OCI-LY1 (cell line): ENCODE measurements at regions not wholly inside any gene's neighbourhood (a gene's known extent, or its start where the extent isn't known, plus 50 kb on each side); places are given as distances from the start of the nearest gene placed in this dataset.

Source experiments
- H2AFZ ChIP-seq: fragments of 200-600 bp; sonication (generic), shearing (Covaris generic); 2 replicates; pipeline ENCODE4 v1.6.0; 2014; ENCODE audit warnings: antibody characterized with exemption, mild to moderate bottlenecking, low read length
- H3F3A ChIP-seq: fragments of 200-600 bp; sonication (generic), shearing (Covaris generic); 2 replicates; pipeline ENCODE4 v1.6.0; 2014; ENCODE audit warnings: mild to moderate bottlenecking, antibody characterized with exemption, low read length, moderate library complexity; ENCODE audit not compliant: insufficient read depth
- H3K27ac ChIP-seq: fragments of 200-600 bp; sonication (generic); 2 replicates; pipeline ENCODE4 v1.5.1; 2014; ENCODE audit warnings: low read length, mixed run types, mild to moderate bottlenecking, low read depth; ENCODE audit not compliant: poor library complexity, severe bottlenecking
- H3K27me3 ChIP-seq: fragments of 200-600 bp; sonication (generic); 2 replicates; pipeline ENCODE4 v1.6.0; 2014; ENCODE audit warnings: antibody characterized with exemption, mild to moderate bottlenecking, low read length, moderate library complexity; ENCODE audit not compliant: insufficient read depth
- H3K36me3 ChIP-seq: fragments of 200-600 bp; sonication (generic); 2 replicates; pipeline ENCODE4 v1.6.1; 2014; ENCODE audit warnings: mild to moderate bottlenecking, antibody characterized with exemption, low read length, moderate library complexity, mixed read lengths; ENCODE audit not compliant: insufficient read depth
- H3K4me1 ChIP-seq: fragments of 200-600 bp; sonication (generic); 2 replicates; pipeline ENCODE4 v1.5.1; 2014; ENCODE audit warnings: mild to moderate bottlenecking, low read length, moderate library complexity; ENCODE audit not compliant: insufficient read depth, severe bottlenecking
- H3K4me2 ChIP-seq: fragments of 200-600 bp; sonication (generic), shearing (Covaris generic); 2 replicates; pipeline ENCODE4 v1.6.1; 2014; ENCODE audit warnings: low read length
- H3K4me3 ChIP-seq: fragments of 200-600 bp; sonication (generic); 2 replicates; pipeline ENCODE4 v1.5.1; 2014; ENCODE audit warnings: low read length, low read depth, mild to moderate bottlenecking, mixed read lengths; ENCODE audit not compliant: poor library complexity, severe bottlenecking
- H3K79me2 ChIP-seq: fragments of 200-600 bp; shearing (Covaris generic); 2 replicates; pipeline ENCODE4 v1.6.1; 2016; ENCODE audit warnings: mixed run types, low read length, mixed read lengths; ENCODE audit not compliant: insufficient read depth
- H3K9ac ChIP-seq: fragments of 200-600 bp; sonication (generic), shearing (Covaris generic); 2 replicates; pipeline ENCODE4 v1.6.1; 2014; ENCODE audit warnings: mild to moderate bottlenecking, low read length, mixed read lengths
- H3K9me2 ChIP-seq: fragments of 200-600 bp; sonication (generic), shearing (Covaris generic); 2 replicates; pipeline ENCODE4 v1.6.1; 2014; ENCODE audit warnings: low read depth, mild to moderate bottlenecking, low read length, mixed read lengths
- H3K9me3 ChIP-seq: fragments of 200-600 bp; shearing (Covaris generic); 2 replicates; pipeline ENCODE4 v1.6.1; 2014; ENCODE audit warnings: low read length, mixed read lengths
- H4K20me1 ChIP-seq: fragments of 200-600 bp; sonication (generic), shearing (Covaris generic); 2 replicates; pipeline ENCODE4 v1.6.0; 2016; ENCODE audit warnings: mild to moderate bottlenecking, low read length; ENCODE audit not compliant: insufficient read depth
- EZH2 ChIP-seq: fragments of 200-600 bp; sonication (generic), shearing (Covaris generic); IDR thresholded peaks from 2 replicates; pipeline ENCODE4 v1.8.0; 2017; ENCODE audit warnings: borderline replicate concordance, mixed run types, mild to moderate bottlenecking, antibody characterized with exemption, low read length, moderate library complexity, mixed read lengths
- TF ChIP-seq, protein P1 (sequence below): fragments of 200-600 bp; sonication (generic), shearing (Covaris generic); IDR thresholded peaks from 2 replicates; pipeline ENCODE4 v1.5.1; 2017; ENCODE audit warnings: mild to moderate bottlenecking, antibody characterized with exemption, low read length, moderate library complexity, mixed read lengths

GRCh38 chr2:208573569-208573968 lies 167.0 kb downstream of the PTH2R start:
- Histone ChIP-seq H3K9ac (no peak overlapping the region), H3K79me2 (no peaks in the 10 kb centered on the region), H4K20me1 (no peaks in the 10 kb centered on the region), H3K4me2 (no peak overlapping the region), H3K36me3 (no peaks in the 10 kb centered on the region), H3K27me3 (no peaks in the 10 kb centered on the region), H3K9me2 (no peaks in the 10 kb centered on the region), H2AFZ (no peak overlapping the region), H3K4me3 (no peak overlapping the region), H3F3A (no peaks in the 10 kb centered on the region), H3K4me1 (no peaks in the 10 kb centered on the region), H3K9me3 (no peaks in the 10 kb centered on the region), H3K27ac (no peak overlapping the region)
- TF ChIP-seq, protein P1, sequence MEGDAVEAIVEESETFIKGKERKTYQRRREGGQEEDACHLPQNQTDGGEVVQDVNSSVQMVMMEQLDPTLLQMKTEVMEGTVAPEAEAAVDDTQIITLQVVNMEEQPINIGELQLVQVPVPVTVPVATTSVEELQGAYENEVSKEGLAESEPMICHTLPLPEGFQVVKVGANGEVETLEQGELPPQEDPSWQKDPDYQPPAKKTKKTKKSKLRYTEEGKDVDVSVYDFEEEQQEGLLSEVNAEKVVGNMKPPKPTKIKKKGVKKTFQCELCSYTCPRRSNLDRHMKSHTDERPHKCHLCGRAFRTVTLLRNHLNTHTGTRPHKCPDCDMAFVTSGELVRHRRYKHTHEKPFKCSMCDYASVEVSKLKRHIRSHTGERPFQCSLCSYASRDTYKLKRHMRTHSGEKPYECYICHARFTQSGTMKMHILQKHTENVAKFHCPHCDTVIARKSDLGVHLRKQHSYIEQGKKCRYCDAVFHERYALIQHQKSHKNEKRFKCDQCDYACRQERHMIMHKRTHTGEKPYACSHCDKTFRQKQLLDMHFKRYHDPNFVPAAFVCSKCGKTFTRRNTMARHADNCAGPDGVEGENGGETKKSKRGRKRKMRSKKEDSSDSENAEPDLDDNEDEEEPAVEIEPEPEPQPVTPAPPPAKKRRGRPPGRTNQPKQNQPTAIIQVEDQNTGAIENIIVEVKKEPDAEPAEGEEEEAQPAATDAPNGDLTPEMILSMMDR: no peak
- TF ChIP-seq EZH2: no peak

- Histone ChIP-seq H4K20me1 (no peaks in the 10 kb centered on the region), H3K27ac (no peak overlapping the region), H3K9me3 (no peaks in the 10 kb centered on the region), H3K79me2 (no peaks in the 10 kb centered on the region), H3K4me1 (no peaks in the 10 kb centered on the region), H3K36me3 (no peaks in the 10 kb centered on the region), H3F3A (no peaks in the 10 kb centered on the region), H2AFZ (no peak overlapping the region), H3K9ac (no peak overlapping the region), H3K9me2 (no peaks in the 10 kb centered on the region), H3K4me2 (no peak overlapping the region), H3K27me3 (no peaks in the 10 kb centered on the region), H3K4me3 (no peak overlapping the region)
- TF ChIP-seq, protein P1: no peak
- no peak for TF ChIP-seq EZH2
These were observed 173.1 kb downstream of the PTH2R start for GRCh38 chr2:208579678-208580077.

DNA sequence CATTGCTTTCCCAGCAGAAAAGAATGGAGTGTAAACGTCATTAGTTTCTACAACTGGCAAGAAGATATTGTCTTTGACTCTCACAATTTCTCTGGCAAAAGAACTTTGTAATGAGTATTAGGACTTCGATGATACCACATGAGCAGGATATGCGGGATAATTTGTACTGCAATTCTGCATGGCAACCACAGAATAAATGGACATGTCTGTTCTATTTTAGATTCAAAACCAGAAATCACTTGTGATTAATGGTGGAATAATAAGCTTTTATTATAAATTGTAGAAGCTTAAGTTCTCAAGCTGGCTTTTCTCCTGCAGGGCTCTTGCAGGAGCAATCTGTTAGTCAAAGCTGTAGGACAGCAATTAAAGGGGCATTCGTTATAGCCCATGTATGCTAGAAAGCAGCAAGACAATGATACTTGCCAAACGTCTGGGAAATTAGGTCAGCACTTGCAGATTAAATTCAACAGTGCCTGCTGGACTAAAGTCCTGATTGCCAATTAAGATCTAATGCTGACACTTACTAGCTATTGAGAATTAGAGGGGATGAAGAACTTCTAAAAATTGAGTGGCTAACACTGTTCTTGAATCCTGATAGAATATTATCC lies 177.9 kb downstream of the PTH2R start:
- Histone ChIP-seq H3K27ac (no peak overlapping the region), H3K9me3 (no peaks in the 10 kb centered on the region), H3F3A (no peaks in the 10 kb centered on the region)

More for the DNA sequence above, 177.9 kb downstream of the PTH2R start:
- no peaks in the 10 kb centered on the region for H3K36me3 ChIP-seq
- no peak for TF ChIP-seq EZH2
- TF ChIP-seq, protein P1: no peak
- no peak overlapping the region for H3K4me3 ChIP-seq
- H3K27me3 ChIP-seq: no peaks in the 10 kb centered on the region
- no peaks in the 10 kb centered on the region for H3K9me2 ChIP-seq
- no peak overlapping the region for H2AFZ ChIP-seq
- no peak overlapping the region for H3K9ac ChIP-seq
- H3K4me2 ChIP-seq: no peak overlapping the region
- no peaks in the 10 kb centered on the region for H3K79me2 ChIP-seq
- no peaks in the 10 kb centered on the region for H3K4me1 ChIP-seq
- no peaks in the 10 kb centered on the region for H4K20me1 ChIP-seq
